ENCODE measurements at regions not wholly inside any gene's neighbourhood (a gene's known extent, or its start where the extent isn't known, plus 50 kb on each side); places are given as distances from the start of the nearest gene placed in this dataset.

GRCh38 chr2:234867882-234868285, 83.9 kb upstream of the SH3BP4 start:
- TF ChIP-seq ATF6 (CRISPR knock-in tag; IDR thresholded peaks at IDR 0.05) (no peak), CTCF (IDR thresholded peaks at IDR 0.05) (no peak), ERG (CRISPR knock-in tag; IDR thresholded peaks at IDR 0.05) (no peak), JUN (CRISPR knock-in tag; IDR thresholded peaks at IDR 0.05) (no peak), CBFB (CRISPR knock-in tag; IDR thresholded peaks at IDR 0.05; ENCODE audit: low read depth) (no peak), CREB1 (CRISPR knock-in tag; IDR thresholded peaks at IDR 0.05) (no peak), FOXJ3 (CRISPR knock-in tag; IDR thresholded peaks at IDR 0.05; ENCODE audit: borderline replicate concordance) (no peak), STAT6 (CRISPR knock-in tag; conservative IDR thresholded peaks at IDR 0.05; ENCODE audit: low read depth) (no peak), ATF3 (CRISPR knock-in tag; conservative IDR thresholded peaks at IDR 0.05) (no peak), FOXK1 (CRISPR knock-in tag; IDR thresholded peaks at IDR 0.05) (no peak), ESRRA (CRISPR knock-in tag; IDR thresholded peaks at IDR 0.05; ENCODE audit: borderline replicate concordance) (no peak)

Data from WTC11 (cell line).